Hippocampal formation (tissue), 2 donors: ENCODE measurements at regions not wholly inside any gene's neighbourhood (a gene's known extent, or its start where the extent isn't known, plus 50 kb on each side); places are given as distances from the start of the nearest gene placed in this dataset.

Source experiments
- DNase-seq, 2 donors: peaks; one replicate each; lab custom pipeline; 2025; lab: John Stamatoyannopoulos, UW

GRCh38 chr16:86806181-86806837 lies 228.0 kb downstream of the FOXL1 start:
- DNase-seq = no peak

GRCh38 chr16:86806838-86807351 lies 228.5 kb downstream of the FOXL1 start:
- DNase-seq = no peak

DNA sequence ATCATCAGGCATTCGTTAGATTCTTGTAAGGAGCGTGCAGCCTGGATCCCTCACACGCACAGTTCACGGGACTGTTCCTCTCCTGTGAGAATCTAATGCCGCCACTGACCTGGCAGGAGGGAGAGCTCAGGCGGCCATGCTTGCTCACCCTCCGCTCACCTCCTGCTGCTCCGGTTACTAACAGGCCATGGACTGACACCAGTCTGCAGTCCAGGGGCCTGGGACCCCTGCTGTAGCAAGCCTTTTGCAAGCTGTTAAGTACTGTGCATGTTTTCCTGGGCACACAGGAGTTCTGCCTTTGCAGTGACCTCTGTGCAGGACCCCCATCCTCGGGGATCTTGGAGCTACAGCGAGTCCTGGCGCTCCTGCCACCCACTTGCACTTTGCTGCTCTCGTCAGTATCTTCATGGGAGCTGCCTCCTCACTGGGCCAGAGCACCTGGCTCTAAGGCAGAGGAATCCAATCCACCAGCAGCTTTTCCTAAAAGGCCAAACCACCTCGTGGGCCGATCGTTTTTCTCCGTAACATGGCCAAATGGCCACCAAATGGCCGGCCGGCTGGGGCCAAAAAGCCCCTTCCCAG lies 230.6 kb downstream of the FOXL1 start:
- DNase-seq = no peak

DNA sequence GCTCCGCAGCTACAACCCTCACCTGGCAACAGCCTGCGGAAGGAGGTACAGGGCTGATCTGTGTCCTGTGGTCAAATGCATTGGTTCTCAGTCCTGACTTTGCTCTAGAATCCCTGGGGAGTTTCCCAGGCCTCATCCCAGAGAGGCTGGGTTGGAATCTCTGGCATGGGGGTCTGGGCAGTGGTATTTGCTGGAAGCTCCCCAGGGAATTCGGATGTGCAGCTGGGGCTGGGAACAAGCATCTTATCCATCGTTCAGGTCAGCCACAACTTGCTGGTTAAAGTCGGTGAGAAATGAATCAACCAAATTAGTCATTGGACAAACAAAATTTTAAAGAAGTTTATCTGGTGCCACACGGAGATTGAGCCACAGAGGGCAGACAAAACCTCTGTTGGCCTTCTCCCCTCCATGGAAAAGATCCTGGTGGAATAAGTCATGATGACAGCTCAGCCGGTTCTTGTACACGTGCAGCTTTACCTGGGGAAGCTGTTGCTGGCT lies 231.2 kb downstream of the FOXL1 start:
- DNase-seq = no peak

GRCh38 chr16:86810062-86810461 lies 231.7 kb downstream of the FOXL1 start:
- DNase-seq = no peak

DNA sequence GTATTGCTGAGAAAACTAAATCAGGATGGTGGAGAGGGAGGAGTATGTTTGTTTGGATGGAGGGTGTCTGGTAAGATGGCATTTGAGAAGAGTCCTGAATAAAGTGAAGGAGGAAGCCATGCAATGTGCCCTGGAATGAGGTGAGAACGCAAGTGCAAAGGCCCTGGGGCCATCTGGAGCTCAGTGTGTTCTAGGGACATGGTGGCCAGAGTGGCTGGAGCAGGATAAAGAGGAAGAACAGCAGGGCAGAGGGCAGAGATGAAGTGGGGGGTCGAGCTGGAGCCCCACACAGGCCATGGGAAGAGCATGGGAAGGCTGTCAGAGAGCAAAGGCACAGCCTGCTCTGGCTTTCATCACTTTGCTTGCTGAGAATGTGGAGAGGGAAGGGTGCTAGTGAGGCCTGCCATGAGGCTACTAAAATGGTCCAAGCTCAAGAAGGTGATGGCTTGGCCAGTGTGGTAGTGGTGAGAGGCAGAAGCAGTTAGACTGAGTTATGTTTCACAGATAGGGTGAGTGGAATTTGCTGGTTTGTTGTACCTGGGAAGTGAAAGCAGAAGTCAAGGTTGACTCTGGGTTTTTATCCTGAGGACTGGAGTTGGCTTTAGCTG lies 234.1 kb downstream of the FOXL1 start:
- DNase-seq = no peak

DNA sequence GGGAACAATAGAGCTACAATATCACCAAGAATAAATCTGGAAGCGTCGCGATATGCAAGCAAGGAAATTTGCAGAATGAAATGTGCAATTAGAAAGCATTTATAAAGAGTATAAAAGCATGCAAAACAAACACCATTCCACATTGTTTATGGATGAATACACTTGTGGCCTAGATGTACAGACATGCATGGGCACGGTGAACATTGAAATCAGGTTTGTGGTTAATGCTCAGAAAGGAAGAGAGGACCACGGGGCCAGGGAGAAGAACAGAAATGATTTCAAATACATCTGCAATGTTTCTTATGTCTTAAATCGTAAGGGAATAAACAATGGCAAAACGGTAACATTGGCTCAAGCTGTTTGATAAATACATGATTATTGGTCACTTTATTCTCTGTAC lies 235.9 kb downstream of the FOXL1 start:
- DNase-seq = no peak

DNA sequence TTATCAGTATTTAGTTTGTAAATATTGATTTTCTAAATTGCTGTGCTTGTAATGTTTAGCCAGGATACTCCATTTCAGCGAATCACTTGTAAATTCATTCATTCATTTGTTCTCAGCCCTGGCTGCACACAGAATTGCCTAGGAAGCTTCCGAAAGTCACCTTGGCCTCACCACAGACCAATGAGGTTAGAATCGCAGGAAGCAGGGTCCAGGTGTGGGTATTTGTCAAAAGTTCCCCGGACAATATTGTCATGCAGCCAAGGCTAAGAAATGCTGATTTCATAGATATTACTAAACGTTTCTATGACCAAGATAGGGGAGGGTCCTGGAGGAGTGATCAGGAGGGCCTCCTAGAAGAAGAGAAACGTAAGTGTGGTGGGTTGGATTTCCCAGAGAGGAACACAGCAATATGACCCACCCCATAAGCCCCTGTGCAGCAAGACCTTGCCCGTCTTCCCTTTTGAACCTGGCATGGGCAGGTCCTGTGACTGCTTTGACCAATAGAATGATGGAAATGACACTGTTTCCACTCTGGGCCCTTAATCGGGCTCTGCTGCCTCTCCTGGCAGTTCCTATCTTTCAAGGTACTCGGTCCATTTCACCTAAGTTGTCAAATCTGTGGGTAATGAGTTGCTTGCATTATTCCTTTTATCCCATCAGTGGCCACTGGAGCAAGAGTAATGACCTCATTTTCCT lies 238.7 kb downstream of the FOXL1 start:
- DNase-seq = no peak

GRCh38 chr16:86818671-86819532 lies 240.6 kb downstream of the FOXL1 start:
- DNase-seq = no peak

DNA sequence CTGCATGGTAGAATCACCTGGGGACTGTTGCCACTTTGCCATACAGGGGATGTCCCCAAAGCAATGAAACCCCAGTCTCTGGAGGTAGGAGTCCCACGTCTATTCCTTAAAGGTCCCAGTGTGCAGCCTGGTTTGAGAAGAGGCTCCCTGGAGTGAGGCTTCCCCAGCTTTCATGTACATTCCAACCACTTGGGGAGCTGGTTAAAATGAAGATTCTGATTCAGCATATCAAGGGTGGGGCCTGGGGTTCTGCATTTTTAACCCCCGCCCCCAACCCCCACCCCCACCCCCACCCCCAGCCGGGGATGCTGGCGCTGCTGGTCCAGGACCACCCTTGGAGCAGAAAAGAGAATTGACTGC lies 241.2 kb downstream of the FOXL1 start:
- DNase-seq = no peak

- DNase-seq = no peak
These were observed 243.5 kb downstream of the FOXL1 start for GRCh38 chr16:86821895-86822294.

GRCh38 chr16:86823125-86823524 lies 244.8 kb downstream of the FOXL1 start:
- no peak for DNase-seq

- DNase-seq = no peak
These were observed 245.7 kb downstream of the FOXL1 start for GRCh38 chr16:86823888-86824671.

DNA sequence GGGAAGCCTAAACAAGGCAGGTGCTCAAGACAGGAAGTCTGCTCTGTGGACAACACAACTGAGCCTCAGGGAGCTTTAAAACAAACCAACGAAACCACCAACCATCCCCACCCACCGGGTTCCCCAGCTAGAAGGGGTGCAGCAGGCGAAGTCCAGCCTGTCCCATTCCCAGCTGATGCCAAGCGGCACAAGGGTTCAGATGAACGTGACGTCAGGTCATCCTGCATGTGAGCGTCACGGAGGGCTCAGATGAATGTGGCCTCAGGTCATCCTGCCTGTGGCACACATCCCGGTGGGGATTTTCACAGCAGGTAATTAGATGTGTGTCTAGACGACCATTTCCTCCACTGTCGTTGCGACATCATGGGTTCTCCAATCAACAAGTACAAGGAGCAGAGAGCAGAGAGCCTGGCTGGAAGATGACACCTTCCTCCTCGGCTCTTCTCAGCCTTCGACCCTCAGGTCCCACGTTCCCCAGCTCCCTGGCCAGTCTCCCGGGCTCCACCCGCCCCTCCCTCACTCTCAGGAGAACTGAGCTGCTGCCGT lies 246.5 kb downstream of the FOXL1 start:
- no peak for DNase-seq

DNA sequence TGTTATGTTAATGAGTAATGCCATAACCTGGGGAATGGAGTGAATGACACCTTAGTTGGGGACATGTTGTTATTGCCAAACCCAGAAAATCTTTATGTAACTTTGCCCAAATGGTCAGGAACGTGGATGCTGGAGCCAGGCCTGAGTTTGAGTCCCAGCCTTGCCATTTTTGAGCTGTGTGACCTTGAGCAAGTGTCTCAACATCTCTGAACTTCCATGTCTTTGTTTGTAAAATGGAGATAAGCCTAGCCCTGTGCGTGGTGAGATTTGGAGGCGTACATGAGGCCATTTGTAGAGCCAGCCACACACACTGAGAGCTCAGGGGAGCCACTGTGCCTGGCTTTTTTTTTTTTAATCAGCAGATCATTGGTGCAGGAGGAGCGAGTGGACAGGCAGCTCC lies 247.3 kb downstream of the FOXL1 start:
- no peak for DNase-seq

DNA sequence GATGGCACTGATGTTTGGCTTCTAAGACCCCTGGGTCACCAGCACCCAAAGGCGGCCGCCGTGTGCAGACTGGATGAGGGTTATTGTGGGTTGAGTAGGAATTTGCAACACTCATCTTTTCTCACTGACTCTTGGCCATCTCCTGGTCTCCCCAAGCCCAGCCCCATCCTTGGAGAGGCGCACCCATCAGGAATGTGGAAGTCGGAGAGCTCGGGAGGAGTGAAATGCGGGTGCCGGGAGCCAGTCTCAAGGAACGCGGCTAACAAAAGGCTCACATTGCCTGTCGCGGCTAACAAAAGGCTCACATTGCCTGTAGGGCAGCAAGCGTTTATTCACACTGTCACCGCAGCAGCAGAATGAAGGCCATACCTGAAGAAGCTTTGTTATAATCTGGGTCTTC lies 248.6 kb downstream of the FOXL1 start:
- no peak for DNase-seq

DNA sequence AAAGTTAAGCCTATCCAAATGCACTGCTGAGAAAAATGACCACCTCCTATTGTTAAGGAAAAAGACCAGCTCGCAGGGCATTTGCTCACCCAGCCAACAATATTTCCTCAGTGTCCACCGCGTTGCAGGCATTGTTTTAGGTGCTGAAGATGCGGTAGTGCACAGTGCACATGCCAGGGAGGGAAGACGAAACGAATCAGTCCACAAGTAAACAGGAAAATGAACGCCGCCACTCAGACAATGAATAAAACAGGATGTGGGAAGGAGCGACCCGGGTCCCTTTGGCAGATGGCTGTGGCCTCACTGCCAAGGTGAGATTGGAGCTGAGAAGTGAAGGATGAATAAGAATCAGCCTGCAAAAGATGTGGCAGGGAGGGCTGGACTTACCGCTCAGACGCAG lies 249.2 kb downstream of the FOXL1 start:
- DNase-seq = no peak

- no peak for DNase-seq
These were observed 249.9 kb downstream of the FOXL1 start for GRCh38 chr16:86828202-86828601.

- no peak for DNase-seq
These were observed 250.3 kb downstream of the FOXL1 start for GRCh38 chr16:86828653-86829052.

DNA sequence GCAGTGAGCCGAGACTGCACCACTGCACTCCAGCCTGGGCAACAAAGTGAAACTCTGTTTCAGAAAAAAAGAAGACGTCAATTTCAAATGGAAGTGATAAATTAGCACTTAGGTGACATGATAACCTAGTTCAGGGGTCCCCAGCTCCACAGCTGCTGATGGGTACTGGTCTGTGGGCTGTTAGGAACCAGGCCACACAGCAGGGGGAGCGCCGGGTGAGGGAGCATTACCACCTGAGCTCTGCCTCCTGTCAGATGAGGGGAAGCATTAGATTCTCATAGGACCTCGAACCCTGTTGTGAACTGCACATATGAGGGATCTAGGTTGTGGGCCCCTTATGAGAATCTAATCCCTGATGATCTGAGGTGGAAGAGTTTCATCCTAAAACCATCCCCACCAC lies 253.0 kb downstream of the FOXL1 start:
- no peak for DNase-seq

GRCh38 chr16:86833136-86833535 lies 254.8 kb downstream of the FOXL1 start:
- no peak for DNase-seq
